ENCODE measurements at regions not wholly inside any gene's neighbourhood (a gene's known extent, or its start where the extent isn't known, plus 50 kb on each side); places are given as distances from the start of the nearest gene placed in this dataset.
"Not testable (repeated sequence)": the region's sequence is repeated elsewhere in the genome, so short reads cannot be mapped to it uniquely, and the experiment has no call there.

DNA sequence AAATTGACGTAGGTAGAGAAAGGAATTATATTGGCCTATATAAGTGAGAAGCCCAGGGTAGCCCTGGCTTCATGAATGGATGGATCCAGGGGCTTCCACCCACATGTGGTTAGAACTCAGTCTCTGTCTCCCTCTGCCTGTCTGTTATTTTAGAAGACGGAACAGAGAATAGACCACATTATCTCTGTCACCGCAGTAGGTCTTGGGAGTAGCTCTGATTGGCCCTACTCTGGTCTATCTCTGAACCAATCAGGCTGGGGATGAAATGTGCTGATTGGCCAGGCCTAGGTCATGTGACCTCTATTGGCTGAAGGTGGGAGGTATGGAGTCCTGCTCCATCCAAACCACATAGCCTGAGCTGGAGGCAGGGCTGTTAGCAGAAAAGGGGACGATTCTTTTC is 143.0 kb upstream of the PRR23C start:
- TF ChIP-seq, protein P1, sequence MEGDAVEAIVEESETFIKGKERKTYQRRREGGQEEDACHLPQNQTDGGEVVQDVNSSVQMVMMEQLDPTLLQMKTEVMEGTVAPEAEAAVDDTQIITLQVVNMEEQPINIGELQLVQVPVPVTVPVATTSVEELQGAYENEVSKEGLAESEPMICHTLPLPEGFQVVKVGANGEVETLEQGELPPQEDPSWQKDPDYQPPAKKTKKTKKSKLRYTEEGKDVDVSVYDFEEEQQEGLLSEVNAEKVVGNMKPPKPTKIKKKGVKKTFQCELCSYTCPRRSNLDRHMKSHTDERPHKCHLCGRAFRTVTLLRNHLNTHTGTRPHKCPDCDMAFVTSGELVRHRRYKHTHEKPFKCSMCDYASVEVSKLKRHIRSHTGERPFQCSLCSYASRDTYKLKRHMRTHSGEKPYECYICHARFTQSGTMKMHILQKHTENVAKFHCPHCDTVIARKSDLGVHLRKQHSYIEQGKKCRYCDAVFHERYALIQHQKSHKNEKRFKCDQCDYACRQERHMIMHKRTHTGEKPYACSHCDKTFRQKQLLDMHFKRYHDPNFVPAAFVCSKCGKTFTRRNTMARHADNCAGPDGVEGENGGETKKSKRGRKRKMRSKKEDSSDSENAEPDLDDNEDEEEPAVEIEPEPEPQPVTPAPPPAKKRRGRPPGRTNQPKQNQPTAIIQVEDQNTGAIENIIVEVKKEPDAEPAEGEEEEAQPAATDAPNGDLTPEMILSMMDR (IDR thresholded peaks at IDR 0.05; ENCODE audit: insufficient read depth, low read length, missing control alignments): no peak
- ChIA-PET POLR2A (no interaction called here), CTCF (interaction anchor here (1.3 kb wide), 1 partner anchor 74 kb away, joined by 3 read pairs; no protein-coding TSS in a partner anchor)
- DNase-seq (ENCODE audit: low read depth, low spot score): no peak
- H3K4me3 ChIP-seq (ENCODE audit: low read depth, low read length): no peak overlapping the region

DNA sequence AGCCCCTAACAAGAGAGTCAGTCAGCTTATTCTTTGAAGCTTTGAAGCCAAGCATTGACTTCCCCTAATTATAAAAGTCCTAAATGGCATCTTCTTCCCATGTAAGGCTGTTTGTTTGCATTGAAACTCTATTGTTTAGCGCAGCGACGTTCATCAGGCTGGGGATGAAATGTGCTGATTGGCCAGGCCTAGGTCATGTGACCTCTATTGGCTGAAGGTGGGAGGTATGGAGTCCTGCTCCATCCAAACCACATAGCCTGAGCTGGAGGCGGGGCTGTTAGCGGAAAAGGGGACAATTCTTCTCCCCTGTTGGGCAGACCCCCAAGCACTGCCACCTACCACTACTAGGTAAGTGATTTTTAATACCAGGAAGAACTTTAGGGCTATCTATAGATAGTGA is 145.3 kb upstream of the PRR23C start:
- ChIA-PET CTCF (no interaction called here), POLR2A (no interaction called here)

DNA sequence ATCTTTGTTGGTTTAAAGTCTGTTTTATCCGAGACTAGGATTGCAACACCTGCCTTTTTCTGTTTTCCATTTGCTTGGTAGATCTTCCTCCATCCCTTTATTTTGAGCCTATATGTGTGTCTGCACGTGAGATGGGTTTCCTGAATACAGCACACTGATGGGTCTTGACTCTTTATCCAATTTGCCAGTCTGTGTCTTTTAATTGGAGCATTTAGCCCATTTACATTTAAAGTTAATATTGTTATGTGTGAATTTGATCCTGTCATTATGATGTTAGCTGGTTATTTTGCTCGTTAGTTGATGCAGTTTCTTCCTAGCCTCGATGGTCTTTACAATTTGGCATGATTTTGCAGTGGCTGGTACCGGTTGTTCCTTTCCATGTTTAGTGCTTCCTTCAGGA is 149.4 kb upstream of the MRPS22 start:
- H3K4me3 ChIP-seq (ENCODE audit: low read depth, low read length); DNase-seq (ENCODE audit: low read depth, low spot score); POLR2A ChIA-PET; CTCF ChIA-PET: not testable (repeated sequence)

More for the DNA sequence above, 145.3 kb upstream of the PRR23C start:
- no peak for DNase-seq (ENCODE audit: low read depth, low spot score)
- TF ChIP-seq, protein P1 (IDR thresholded peaks at IDR 0.05; ENCODE audit: insufficient read depth, low read length, missing control alignments): no peak
- no peak overlapping the region for H3K4me3 ChIP-seq (ENCODE audit: low read depth, low read length)

DNA sequence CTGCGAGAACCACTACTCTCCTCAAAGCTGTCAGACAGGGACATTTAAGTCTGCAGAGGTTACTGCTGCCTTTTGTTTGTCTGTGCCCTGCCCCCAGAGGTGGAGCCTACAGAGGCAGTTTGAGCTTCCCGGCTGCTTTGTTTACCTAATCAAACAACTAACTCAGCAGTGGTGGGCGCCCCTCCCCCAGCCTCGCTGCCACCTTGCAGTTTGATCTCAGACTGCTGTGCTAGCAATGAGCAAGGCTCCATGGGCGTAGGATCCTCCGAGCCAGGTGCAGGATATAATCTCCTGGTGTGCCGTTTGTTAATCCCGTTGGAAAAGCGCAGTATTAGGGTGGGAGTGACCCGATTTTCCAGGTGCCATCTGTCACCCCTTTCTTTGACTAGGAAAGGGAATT is 147.7 kb upstream of the MRPS22 start:
- H3K4me3 ChIP-seq (ENCODE audit: low read depth, low read length); CTCF ChIA-PET; DNase-seq (ENCODE audit: low read depth, low spot score); POLR2A ChIA-PET: not testable (repeated sequence)

DNA sequence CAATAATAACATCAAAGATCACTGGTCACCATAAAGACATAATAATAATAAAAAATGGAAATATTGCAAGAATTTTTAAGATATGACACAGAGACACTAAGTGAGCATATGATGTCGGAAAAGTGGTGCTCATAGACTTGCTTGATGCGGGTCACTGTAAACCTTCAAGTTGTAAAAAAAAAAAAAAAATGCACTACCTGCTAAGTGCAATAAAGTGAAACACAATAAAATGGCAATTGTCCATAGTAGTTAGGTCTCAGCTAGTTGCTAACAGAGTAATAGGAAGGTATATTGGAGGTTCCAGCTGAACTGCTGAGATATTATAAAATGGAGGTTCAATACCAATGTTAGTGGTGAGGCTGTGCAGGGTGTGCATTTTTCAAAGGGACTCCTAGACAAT is 146.6 kb upstream of the MRPS22 start:
- ChIA-PET POLR2A (no interaction called here), CTCF (interaction anchor here (1.8 kb wide), 1 partner anchor 131 kb away, joined by 4 read pairs; no protein-coding TSS in a partner anchor)
- H3K4me3 ChIP-seq (ENCODE audit: low read depth, low read length): no peak overlapping the region
- TF ChIP-seq, protein P1 (IDR thresholded peaks at IDR 0.05; ENCODE audit: insufficient read depth, low read length, missing control alignments): no peak
- no peak for DNase-seq (ENCODE audit: low read depth, low spot score)

DNA sequence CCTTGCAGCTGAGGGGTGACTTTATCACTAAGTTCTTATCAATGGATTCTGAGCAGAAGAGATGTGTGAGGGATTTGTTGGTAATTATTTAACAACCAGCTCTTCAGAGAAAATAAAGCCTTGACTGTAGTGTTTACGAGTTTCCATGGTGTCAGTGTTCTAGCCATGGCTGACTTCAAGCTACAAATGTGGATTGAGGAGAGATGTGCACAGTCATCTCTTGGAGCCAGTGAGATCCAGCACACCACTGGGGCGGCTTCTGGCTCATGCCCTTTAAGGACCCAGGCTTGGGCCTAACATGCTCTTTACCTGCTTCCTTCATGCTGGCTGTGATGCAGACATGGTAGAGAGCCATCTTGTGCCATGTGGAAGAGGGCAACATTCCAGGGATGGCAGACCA is 145.6 kb upstream of the MRPS22 start:
- TF ChIP-seq, protein P1 (IDR thresholded peaks at IDR 0.05; ENCODE audit: insufficient read depth, low read length, missing control alignments): no peak
- no peak for DNase-seq (ENCODE audit: low read depth, low spot score)
- ChIA-PET POLR2A (no interaction called here), CTCF (interaction anchor here (0.8 to 1.8 kb wide), 3 partner anchors 31 to 130 kb away, joined by 3 to 4 read pairs (median 4); no protein-coding TSS in a partner anchor)
- H3K4me3 ChIP-seq (ENCODE audit: low read depth, low read length): no peak overlapping the region

DNA sequence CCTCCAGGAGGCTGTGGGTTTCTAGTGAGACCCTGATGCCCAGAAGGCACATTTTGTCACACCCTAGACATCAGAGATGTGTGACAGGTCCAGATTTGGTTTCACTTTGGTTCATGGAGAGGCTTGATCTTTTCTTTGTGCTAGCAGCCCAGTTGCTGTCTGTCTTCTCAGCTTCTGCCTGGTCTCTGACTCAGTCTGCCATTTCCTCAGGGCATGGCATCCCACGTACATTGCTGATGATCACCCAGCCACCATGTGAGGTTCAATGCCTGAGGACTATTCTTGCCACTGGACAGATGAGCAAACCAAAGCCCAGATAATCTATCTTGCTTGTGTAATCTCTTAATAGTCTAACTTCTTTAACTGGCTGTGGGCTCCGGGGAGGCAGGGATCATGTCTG is 144.9 kb upstream of the MRPS22 start:
- TF ChIP-seq, protein P1 (IDR thresholded peaks at IDR 0.05; ENCODE audit: insufficient read depth, low read length, missing control alignments): no peak
- no peak overlapping the region for H3K4me3 ChIP-seq (ENCODE audit: low read depth, low read length)
- CTCF ChIA-PET: interaction anchor here (1.5 to 1.8 kb wide), 2 partner anchors 86 to 130 kb away, joined by 4 read pairs; no protein-coding TSS in a partner anchor
- no peak for DNase-seq (ENCODE audit: low read depth, low spot score)
- POLR2A ChIA-PET: no interaction called here
